GM21360 (cell line): ENCODE measurements at regions not wholly inside any gene's neighbourhood (a gene's known extent, or its start where the extent isn't known, plus 50 kb on each side); places are given as distances from the start of the nearest gene placed in this dataset.
"Not testable (repeated sequence)": the region's sequence is repeated elsewhere in the genome, so short reads cannot be mapped to it uniquely, and the experiment has no call there.

Experiments used
- ATAC-seq: cut with Tn5 transposase; IDR thresholded peaks from one replicate; pipeline ENCODE4 v1.9.1; 2021; ENCODE audit warnings: mild to moderate bottlenecking, moderate library complexity; ENCODE audit not compliant: unreplicated experiment

GRCh38 chr3:153369561-153370374, 207.7 kb downstream of the RAP2B start:
- ATAC-seq = no peak

- ATAC-seq = no peak
Observed at GRCh38 chr3:153370680-153371079, 208.7 kb downstream of the RAP2B start.

- ATAC-seq = no peak
Observed at GRCh38 chr3:153372326-153372725, 210.3 kb downstream of the RAP2B start.

- ATAC-seq = no peak
Observed at GRCh38 chr3:153373606-153374005, 211.6 kb downstream of the RAP2B start.

- not testable (repeated sequence) for ATAC-seq
Observed at GRCh38 chr3:153378366-153378765, 216.3 kb downstream of the RAP2B start.

GRCh38 chr3:153379516-153379915, 217.5 kb downstream of the RAP2B start:
- no peak for ATAC-seq

- ATAC-seq = no peak
Observed at GRCh38 chr3:153385343-153385742, 223.3 kb downstream of the RAP2B start.

GRCh38 chr3:153392363-153392762, 230.3 kb downstream of the RAP2B start:
- no peak for ATAC-seq

- no peak for ATAC-seq
Observed at GRCh38 chr3:153394017-153394416, 232.0 kb downstream of the RAP2B start.

- ATAC-seq = no peak
Observed at GRCh38 chr3:153396581-153396980, 234.6 kb downstream of the RAP2B start.

- no peak for ATAC-seq
Observed at GRCh38 chr3:153397794-153398193, 235.8 kb downstream of the RAP2B start.

GRCh38 chr3:153399636-153400035, 237.6 kb downstream of the RAP2B start:
- peak; percentile 97 for ATAC-seq

- ATAC-seq = no peak
Observed at GRCh38 chr3:153400641-153401040, 238.6 kb downstream of the RAP2B start.

- ATAC-seq = no peak
Observed at GRCh38 chr3:153404157-153404556, 242.1 kb downstream of the RAP2B start.

- not testable (repeated sequence) for ATAC-seq
Observed at GRCh38 chr3:153405320-153405719, 243.3 kb downstream of the RAP2B start.

GRCh38 chr3:153410517-153410916, 248.5 kb downstream of the RAP2B start:
- no peak for ATAC-seq

GRCh38 chr3:153414982-153415381, 253.0 kb downstream of the RAP2B start:
- ATAC-seq = no peak

- no peak for ATAC-seq
Observed at GRCh38 chr3:153422314-153422713, 260.3 kb downstream of the RAP2B start.

GRCh38 chr3:153423820-153424219, 261.8 kb downstream of the RAP2B start:
- ATAC-seq = not testable (repeated sequence)

GRCh38 chr3:153426344-153426743, 264.3 kb downstream of the RAP2B start:
- ATAC-seq = no peak

GRCh38 chr3:153426803-153427202, 264.8 kb downstream of the RAP2B start:
- ATAC-seq = no peak

- ATAC-seq = no peak
Observed at GRCh38 chr3:153429821-153430220, 267.8 kb downstream of the RAP2B start.

GRCh38 chr3:153431076-153431475, 269.1 kb downstream of the RAP2B start:
- no peak for ATAC-seq
